H1 (cell line): ENCODE measurements at regions not wholly inside any gene's neighbourhood (a gene's known extent, or its start where the extent isn't known, plus 50 kb on each side); places are given as distances from the start of the nearest gene placed in this dataset.

ENCODE experiments used
- CTCF ChIA-PET: fragments of 300-600 bp; sonication (Branson Sonifier 250); formaldehyde crosslinking; loops from one replicate; lab custom pipeline; 2021; ENCODE audit not compliant: partially characterized antibody; lab: Charles Lee
- POLR2A ChIA-PET: fragments of 300-600 bp; sonication (Branson Sonifier 250); formaldehyde crosslinking; loops from one replicate; lab custom pipeline; 2021; ENCODE audit warnings: inconsistent platforms; ENCODE audit not compliant: partially characterized antibody; lab: Charles Lee
- DNase-seq, 2 experiments: peaks; one replicate each; pipeline versions ENCODE4 v3.0.0 to v3.0.0-alpha.2; 2010 to 2022; ENCODE audit warnings: low spot score in 2 of 2, low read depth in 1 of 2, mixed read lengths in 1 of 2
- FAIRE-seq: peaks from 2 replicates; lab custom pipeline; 2011; peaks lifted over from hg19 to GRCh38; lab: Jason Lieb, UNC
- H2AFZ ChIP-seq: 2 replicates; pipeline ENCODE4 v1.8.1; 2012; ENCODE audit warnings: low read length, inconsistent platforms
- H2AK5ac ChIP-seq: 2 replicates; pipeline ENCODE4 v1.6.1; 2013; ENCODE audit warnings: low read depth, low read length
- H2BK120ac ChIP-seq: replicated peaks from 2 replicates; pipeline ENCODE3; 2013; ENCODE audit warnings: low read depth, low read length, inconsistent platforms
- H2BK12ac ChIP-seq: 2 replicates; pipeline ENCODE4 v1.6.1; 2013; ENCODE audit warnings: low read depth, low read length
- H2BK15ac ChIP-seq: 2 replicates; pipeline ENCODE4 v1.6.1; 2013; ENCODE audit warnings: low read length
- H2BK20ac ChIP-seq: 2 replicates; pipeline ENCODE4 v1.6.1; 2013; ENCODE audit warnings: low read length
- H2BK5ac ChIP-seq: 2 replicates; pipeline ENCODE4 v1.6.1; 2013; ENCODE audit warnings: low read depth, low read length
- H3K14ac ChIP-seq: 2 replicates; pipeline ENCODE4 v1.6.1; 2013; ENCODE audit warnings: inconsistent platforms; ENCODE audit not compliant: insufficient read length
- H3K18ac ChIP-seq: 2 replicates; pipeline ENCODE4 v1.6.1; 2013; ENCODE audit warnings: low read length; ENCODE audit errors: extremely low read depth
- H3K23ac ChIP-seq: 2 replicates; pipeline ENCODE4 v1.6.1; 2013; ENCODE audit warnings: inconsistent platforms; ENCODE audit not compliant: insufficient read length
- H3K23me2 ChIP-seq: 2 replicates; pipeline ENCODE4 v1.6.1; 2013; ENCODE audit warnings: low read depth, low read length
- H3K27ac ChIP-seq: 2 replicates; pipeline ENCODE4 v1.6.1; 2011; ENCODE audit warnings: low read depth, low read length, inconsistent platforms
- H3K27me3 ChIP-seq, 4 experiments: replicated peaks in 1 of 4; 1 replicate in 1 of 4; 2 replicates in 3 of 4; pipeline versions ENCODE4 v1.6.1 to v1.8.1; 2011 to 2013; ENCODE audit warnings: low read length in 3 of 4, mild to moderate bottlenecking in 3 of 4, inconsistent platforms in 2 of 4, mixed read lengths in 2 of 4, moderate library complexity in 1 of 4; ENCODE audit not compliant: control insufficient read depth in 3 of 4, insufficient read depth in 3 of 4; ENCODE audit errors: extremely low read depth in 1 of 4
- H3K36me3 ChIP-seq, 4 experiments: 2 replicates each; pipeline versions ENCODE4 v1.6.1 to v1.8.1; 2011 to 2013; ENCODE audit warnings: mild to moderate bottlenecking in 4 of 4, low read length in 3 of 4, moderate library complexity in 2 of 4, control low read depth in 1 of 4, inconsistent platforms in 1 of 4; ENCODE audit not compliant: insufficient read depth in 4 of 4, control insufficient read depth in 2 of 4
- H3K4ac ChIP-seq: replicated peaks from 2 replicates; pipeline ENCODE3; 2013; ENCODE audit warnings: low read length, low read depth, mixed read lengths, inconsistent platforms; ENCODE audit not compliant: insufficient read length
- H3K4me1 ChIP-seq, 4 experiments: replicated peaks in 1 of 4; 1 replicate in 1 of 4; 2 replicates in 3 of 4; pipeline versions ENCODE4 v1.6.1 to v1.8.1; 2011 to 2013; ENCODE audit warnings: low read length in 3 of 4, inconsistent platforms in 2 of 4, mixed read lengths in 1 of 4; ENCODE audit not compliant: insufficient read depth in 4 of 4, control insufficient read depth in 3 of 4
- H3K4me2 ChIP-seq, 2 experiments: 2 replicates each; pipeline versions ENCODE4 v1.6.1 to v1.8.1; 2011 to 2013; ENCODE audit warnings: low read depth in 2 of 2, low read length in 2 of 2, control low read depth in 1 of 2, inconsistent platforms in 1 of 2, mild to moderate bottlenecking in 1 of 2; ENCODE audit not compliant: insufficient read depth in 1 of 2
- H3K4me3 ChIP-seq, 4 experiments: fragments of 200-600, 300-600 bp in 1 of 4; sonication (generic), shearing (Covaris generic), sonication (Bioruptor Twin) in 1 of 4; 2 replicates each; pipeline versions ENCODE4 v1.5.1 to v1.8.1; 2011 to 2016; ENCODE audit warnings: low read length in 4 of 4, low read depth in 3 of 4, control low read depth in 2 of 4, inconsistent platforms in 2 of 4, mild to moderate bottlenecking in 2 of 4, mixed read lengths in 1 of 4, moderate library complexity in 1 of 4; ENCODE audit not compliant: insufficient read depth in 2 of 4; ENCODE audit errors: extremely low read depth in 1 of 4
- H3K56ac ChIP-seq: replicated peaks from 2 replicates; pipeline ENCODE3; 2013; ENCODE audit warnings: low read depth, mild to moderate bottlenecking, mixed read lengths, low read length, inconsistent platforms; ENCODE audit not compliant: insufficient read length
- H3K79me1 ChIP-seq: 2 replicates; pipeline ENCODE4 v1.6.1; 2013; ENCODE audit warnings: low read depth, low read length, control low read depth
- H3K79me2 ChIP-seq, 2 experiments: 2 replicates each; pipeline versions ENCODE4 v1.6.1 to v1.8.1; 2012 to 2013; ENCODE audit warnings: low read length in 2 of 2, mild to moderate bottlenecking in 2 of 2, inconsistent platforms in 1 of 2; ENCODE audit not compliant: insufficient read depth in 2 of 2, control insufficient read depth in 1 of 2
- H3K9ac ChIP-seq, 4 experiments: replicated peaks in 1 of 4; 1 replicate in 1 of 4; 2 replicates in 3 of 4; pipeline versions ENCODE4 v1.6.1 to v1.8.1; 2011 to 2013; ENCODE audit warnings: low read depth in 3 of 4, low read length in 3 of 4, control low read depth in 2 of 4, mild to moderate bottlenecking in 2 of 4, moderate library complexity in 2 of 4, inconsistent platforms in 1 of 4; ENCODE audit errors: extremely low read depth in 1 of 4
- H3K9me3 ChIP-seq, 2 experiments: 2 replicates each; pipeline versions ENCODE4 v1.6.1 to v1.8.1; 2012 to 2013; ENCODE audit warnings: mild to moderate bottlenecking in 2 of 2, moderate library complexity in 2 of 2, control low read depth in 1 of 2, inconsistent platforms in 1 of 2, low read depth in 1 of 2, low read length in 1 of 2, mixed read lengths in 1 of 2; ENCODE audit not compliant: insufficient read depth in 2 of 2
- H4K20me1 ChIP-seq, 2 experiments: replicated peaks in 1 of 2; 2 replicates each; pipeline versions ENCODE3 to v1.8.1; 2011 to 2013; ENCODE audit warnings: inconsistent platforms in 2 of 2, low read length in 2 of 2, mild to moderate bottlenecking in 1 of 2; ENCODE audit not compliant: insufficient read depth in 2 of 2, control insufficient read depth in 1 of 2
- H4K5ac ChIP-seq: 2 replicates; pipeline ENCODE4 v1.6.1; 2013; ENCODE audit warnings: low read length, low read depth, mixed read lengths, inconsistent platforms; ENCODE audit not compliant: insufficient read length
- H4K8ac ChIP-seq: 2 replicates; pipeline ENCODE4 v1.8.0; 2013; ENCODE audit warnings: mild to moderate bottlenecking, moderate library complexity, low read length, inconsistent platforms; ENCODE audit not compliant: insufficient read depth; ENCODE audit errors: extremely low read depth
- H4K91ac ChIP-seq: replicated peaks from 2 replicates; pipeline ENCODE3; 2013; ENCODE audit warnings: low read length, mixed read lengths, inconsistent platforms; ENCODE audit not compliant: insufficient read length
- RAD21 ChIP-seq, 2 experiments: IDR thresholded peaks in 1 of 2; conservative IDR thresholded peaks in 1 of 2; 2 replicates each; pipeline ENCODE4 v1.6.1; 2011; ENCODE audit warnings: low read depth in 2 of 2, low read length in 2 of 2, improper control_type of control experiment in 1 of 2, inconsistent platforms in 1 of 2, mild to moderate bottlenecking in 1 of 2, moderate library complexity in 1 of 2
- WGBS, 2 experiments: shearing (Covaris generic) in 1 of 2; methylation state at CpG; one replicate each; pipeline versions ENCODE4 v1.1.6 to v1.1.7; 2013 to 2015; ENCODE audit warnings: low lambda C conversion rate in 2 of 2, mixed read lengths in 2 of 2, inconsistent platforms in 1 of 2, low coverage in 1 of 2, missing lambda C conversion rate in 1 of 2; ENCODE audit not compliant: insufficient replicate concordance in 2 of 2, insufficient coverage in 1 of 2, insufficient read length in 1 of 2; ENCODE audit errors: extremely low coverage in 1 of 2, missing lambda C conversion rate in 1 of 2; 5-methylcytosine and 5-hydroxymethylcytosine counted together
- TF ChIP-seq, protein P1 (sequence below): IDR thresholded peaks from 2 replicates; pipeline ENCODE4 v1.6.1; 2012; ENCODE audit warnings: inconsistent platforms

DNA sequence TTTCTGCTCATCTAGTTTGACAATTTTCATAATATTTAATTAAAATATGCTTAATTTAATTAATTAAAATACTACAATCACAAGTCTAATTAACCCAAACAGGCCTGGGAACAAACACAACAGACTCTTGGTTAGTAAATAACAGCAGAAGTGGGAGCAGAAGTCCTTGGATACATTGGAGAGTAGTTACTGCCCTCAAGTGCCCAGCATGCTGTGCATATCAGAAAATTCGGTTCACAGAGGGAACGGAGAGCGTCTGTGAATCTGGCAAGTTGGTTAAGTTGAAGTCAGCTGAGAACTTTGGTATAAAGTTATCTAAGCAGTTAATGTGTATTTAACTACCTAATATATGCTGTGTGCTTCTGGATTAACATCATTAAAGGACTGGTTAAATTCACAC is 87.0 kb upstream of the ATG10 start:
- Histone ChIP-seq H3K18ac (no peak overlapping the region), H2BK20ac (no peak overlapping the region), H3K4me2 (no peak overlapping the region), H3K4me1 (no peaks in the 10 kb centered on the region), H3K79me1 (no peaks in the 10 kb centered on the region), H3K36me3 (no peaks in the 10 kb centered on the region), H2BK120ac (no peak overlapping the region), H2BK12ac (no peak overlapping the region), H3K4ac (no peak overlapping the region), H3K4me3 (no peak overlapping the region), H3K79me2 (no peaks in the 10 kb centered on the region), H3K9me3 (no peaks in the 10 kb centered on the region), H2AK5ac (no peak overlapping the region), H3K56ac (no peak overlapping the region), H2BK15ac (no peak overlapping the region), H4K8ac (no peak overlapping the region), H3K9ac (no peak overlapping the region), H3K23ac (no peak overlapping the region), H3K27me3 (no peaks in the 10 kb centered on the region), H3K23me2 (no peaks in the 10 kb centered on the region), H2BK5ac (no peak overlapping the region), H3K14ac (no peak overlapping the region), H3K27ac (no peak overlapping the region), H4K20me1 (no peaks in the 10 kb centered on the region), H4K91ac (no peak overlapping the region), H4K5ac (no peak overlapping the region), H2AFZ (no peak overlapping the region)
- DNase-seq, result no peak
- WGBS, 2 experiments, result 84% methylated on average over 3 of the region's 3 CpGs; no CpG with 5 or more reads in 1 of the 2 experiments
- TF ChIP-seq, protein P1, sequence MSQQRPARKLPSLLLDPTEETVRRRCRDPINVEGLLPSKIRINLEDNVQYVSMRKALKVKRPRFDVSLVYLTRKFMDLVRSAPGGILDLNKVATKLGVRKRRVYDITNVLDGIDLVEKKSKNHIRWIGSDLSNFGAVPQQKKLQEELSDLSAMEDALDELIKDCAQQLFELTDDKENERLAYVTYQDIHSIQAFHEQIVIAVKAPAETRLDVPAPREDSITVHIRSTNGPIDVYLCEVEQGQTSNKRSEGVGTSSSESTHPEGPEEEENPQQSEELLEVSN, result no peak
- peak; percentile 3 to 31; a peak in 2 of 4 replicates for TF ChIP-seq RAD21 (IDR thresholded peaks at IDR 0.05 in 1 of 2, conservative IDR thresholded peaks at IDR 0.05 in 1 of 2; ENCODE audit: low read depth in 2 of 2, low read length in 2 of 2)
- FAIRE-seq, result no peak
- ChIA-PET POLR2A (no interaction called here), CTCF (interaction anchor here (1.1 to 3.3 kb wide), 2 partner anchors 23 to 28 kb away, joined by 3 to 13 read pairs; no protein-coding TSS in a partner anchor)
